GM12891 (cell line): ENCODE measurements at regions not wholly inside any gene's neighbourhood (a gene's known extent, or its start where the extent isn't known, plus 50 kb on each side); places are given as distances from the start of the nearest gene placed in this dataset.

Experiments used
- PAX5 ChIP-seq: IDR thresholded peaks from 2 replicates; pipeline ENCODE4 v1.6.1; 2011; ENCODE audit warnings: low read length, moderate library complexity, mild to moderate bottlenecking; ENCODE audit not compliant: insufficient read depth, severe bottlenecking
- POLR2A ChIP-seq: IDR thresholded peaks from 2 replicates; pipeline ENCODE4 v1.6.1; 2011; ENCODE audit warnings: low read depth, low read length, control low read depth
- POLR2AphosphoS5 ChIP-seq: IDR thresholded peaks from 2 replicates; pipeline ENCODE4 v1.6.1; 2011; ENCODE audit warnings: low read depth, low read length, control low read depth
- SPI1 ChIP-seq: IDR thresholded peaks from 2 replicates; pipeline ENCODE4 v1.6.1; 2011; ENCODE audit warnings: low read depth, low read length, control low read depth
- TAF1 ChIP-seq: IDR thresholded peaks from 2 replicates; pipeline ENCODE4 v1.6.1; 2011; ENCODE audit warnings: low read depth, low read length, control low read depth

DNA sequence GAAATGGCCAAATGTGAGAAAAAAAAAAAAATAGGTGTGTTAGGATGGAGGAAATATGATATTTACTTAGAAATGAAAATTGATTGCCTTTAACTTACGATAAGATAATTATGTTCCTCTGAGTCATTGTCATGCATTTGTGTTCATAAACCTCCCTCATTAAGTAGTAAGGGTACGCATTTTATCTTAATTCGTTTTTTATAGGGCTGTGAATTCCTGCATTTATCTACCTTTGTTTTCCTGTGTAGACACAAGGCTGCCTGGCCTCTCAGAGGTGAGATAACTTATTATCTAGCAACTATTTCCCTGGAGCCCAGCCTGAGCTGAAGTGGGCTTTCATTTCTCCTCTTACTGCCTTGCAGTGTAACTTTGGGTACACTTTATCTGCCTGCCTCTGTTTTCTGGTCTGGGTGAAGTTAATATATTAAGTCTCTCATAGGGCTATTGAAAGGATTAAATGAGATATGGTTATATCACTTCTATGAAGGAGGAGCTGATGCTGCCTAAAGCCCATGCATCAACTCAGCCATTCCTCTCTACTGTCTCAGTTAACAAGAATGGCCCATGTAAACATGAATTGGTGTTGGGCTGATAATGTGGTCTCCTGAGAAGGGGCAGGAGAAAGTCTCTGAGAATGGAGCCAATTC, 103.8 kb upstream of the KLF4 start:
- TF ChIP-seq TAF1: no peak
- TF ChIP-seq POLR2A: no peak
- TF ChIP-seq POLR2AphosphoS5: no peak
- no peak for TF ChIP-seq SPI1
- TF ChIP-seq PAX5: no peak
